GM21737 (cell line): ENCODE measurements at regions not wholly inside any gene's neighbourhood (a gene's known extent, or its start where the extent isn't known, plus 50 kb on each side); places are given as distances from the start of the nearest gene placed in this dataset.
"Not testable (repeated sequence)": the region's sequence is repeated elsewhere in the genome, so short reads cannot be mapped to it uniquely, and the experiment has no call there.

ENCODE experiments used
- ATAC-seq: cut with Tn5 transposase; IDR thresholded peaks from one replicate; pipeline ENCODE4 v1.9.1; 2021; ENCODE audit warnings: mild to moderate bottlenecking, moderate library complexity; ENCODE audit not compliant: unreplicated experiment

GRCh38 chr12:75874441-75874840 lies 157.1 kb downstream of the PHLDA1 start:
- ATAC-seq = no peak

DNA sequence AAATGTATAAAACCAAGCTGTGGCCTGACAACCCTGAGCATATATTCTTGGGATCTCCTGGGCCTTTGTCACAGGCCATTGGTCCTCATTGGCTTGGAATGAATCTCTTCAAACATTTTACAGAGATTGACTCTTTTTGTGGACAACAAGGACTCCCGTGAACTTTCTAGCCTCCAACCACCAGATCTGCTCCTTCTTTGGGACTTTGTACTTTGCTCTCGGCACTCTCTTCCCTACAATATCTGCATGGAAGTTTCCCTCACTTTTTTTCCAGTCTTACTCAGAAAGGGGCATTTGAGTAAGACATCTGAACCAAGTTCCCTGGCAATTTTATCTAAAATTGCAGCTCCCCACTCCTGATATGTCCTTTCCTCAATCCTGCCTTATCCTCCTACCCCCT lies 158.8 kb downstream of the PHLDA1 start:
- ATAC-seq = no peak

DNA sequence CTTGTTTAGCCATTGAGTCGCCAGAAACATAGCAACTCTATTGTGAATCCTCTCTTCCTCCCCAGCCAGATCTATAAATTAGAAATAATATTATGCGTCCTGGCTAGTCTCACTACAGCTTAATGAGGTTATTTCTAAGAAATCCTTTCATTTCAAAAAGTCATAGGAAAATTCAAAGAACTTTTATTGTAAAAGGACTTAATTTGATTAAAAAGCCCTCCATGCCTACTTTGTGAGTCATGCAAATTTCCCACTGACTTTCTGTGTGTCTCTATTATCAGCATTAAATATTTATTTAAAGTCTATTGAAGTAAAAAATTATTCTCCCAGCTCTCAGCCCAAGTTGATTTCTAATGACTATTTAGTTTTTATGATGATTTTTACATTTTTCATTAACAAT lies 160.7 kb downstream of the PHLDA1 start:
- ATAC-seq = no peak

DNA sequence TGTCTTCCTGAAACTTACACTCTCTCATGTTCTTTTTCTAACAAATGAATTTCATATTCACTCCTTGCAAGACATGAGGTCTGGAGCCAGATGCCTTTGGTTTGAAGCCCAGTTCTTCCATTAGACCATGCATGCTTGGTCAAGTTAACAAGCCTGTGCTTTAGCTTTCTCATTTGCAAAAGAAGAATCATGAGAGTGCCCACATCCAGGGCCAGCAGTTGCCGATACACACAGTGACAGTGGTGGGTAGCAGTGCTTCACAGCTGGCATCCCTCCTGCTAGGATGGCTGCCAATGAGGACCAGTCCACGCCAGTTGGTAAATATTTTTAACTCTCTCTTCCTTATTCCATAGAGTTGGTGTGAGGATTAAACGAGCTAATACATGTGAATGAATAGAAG lies 163.1 kb downstream of the PHLDA1 start:
- no peak for ATAC-seq

DNA sequence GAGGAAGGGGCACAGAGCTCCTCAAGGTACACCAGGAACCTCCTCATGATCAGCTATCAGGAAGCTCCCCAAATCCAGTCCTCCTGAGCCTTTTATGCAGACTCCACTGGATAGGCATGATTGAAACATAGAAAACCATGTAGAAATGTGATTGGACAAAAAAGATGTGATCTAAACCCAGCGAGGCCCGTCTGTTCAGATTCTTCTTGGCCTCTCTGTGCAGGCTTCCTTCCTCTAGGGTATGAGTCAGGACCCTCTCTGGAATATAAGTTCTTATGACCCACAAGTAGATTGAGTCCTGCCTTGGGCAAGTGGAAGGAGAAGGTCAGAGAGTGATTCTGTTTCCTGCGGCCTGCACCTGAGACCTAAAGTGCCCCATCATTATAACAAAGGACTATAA lies 166.3 kb downstream of the PHLDA1 start:
- ATAC-seq = no peak

GRCh38 chr12:75864161-75864560 lies 167.4 kb downstream of the PHLDA1 start:
- ATAC-seq = no peak

DNA sequence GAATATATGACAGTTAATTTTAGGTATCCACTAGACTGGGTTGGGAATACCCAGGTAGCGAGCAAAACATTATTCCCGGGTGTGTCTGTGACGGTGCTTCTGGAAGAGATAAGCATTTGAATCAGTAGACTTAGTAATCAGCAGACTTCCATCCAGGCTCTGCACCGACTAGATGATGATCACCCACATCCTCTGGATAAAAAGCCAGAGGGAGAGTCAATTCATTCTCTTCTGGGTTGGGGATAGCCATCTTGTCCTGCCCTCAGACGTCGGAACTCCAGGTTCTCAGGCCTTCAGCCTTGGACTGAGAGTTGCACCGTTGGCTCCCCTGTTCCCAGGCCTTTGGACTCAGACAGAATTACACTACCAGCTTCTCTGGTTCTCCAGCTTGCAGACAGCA lies 168.0 kb downstream of the PHLDA1 start:
- no peak for ATAC-seq

GRCh38 chr12:75862692-75863471 lies 168.7 kb downstream of the PHLDA1 start:
- ATAC-seq = no peak

GRCh38 chr12:75859868-75860267 lies 171.7 kb downstream of the PHLDA1 start:
- no peak for ATAC-seq

- ATAC-seq = no peak
Measured at GRCh38 chr12:75856235-75856634, 175.3 kb downstream of the PHLDA1 start.

DNA sequence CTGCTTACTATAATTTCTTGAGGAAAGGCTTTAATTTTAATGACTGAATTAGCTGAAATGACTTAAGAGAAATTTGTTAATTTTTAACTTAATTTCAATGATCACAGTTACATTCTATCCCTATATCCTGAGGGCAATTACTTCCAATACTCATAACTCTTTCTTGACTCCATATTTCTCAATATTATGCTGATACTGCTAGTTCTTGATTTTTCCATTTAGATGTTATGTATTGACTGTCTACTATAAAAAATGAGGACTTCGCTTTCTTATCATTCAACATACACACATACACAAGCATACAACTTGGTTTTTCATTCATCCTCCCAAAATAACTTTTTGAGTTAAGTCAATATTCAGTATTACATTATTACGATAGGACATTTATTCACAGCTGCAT lies 176.2 kb downstream of the PHLDA1 start:
- no peak for ATAC-seq

DNA sequence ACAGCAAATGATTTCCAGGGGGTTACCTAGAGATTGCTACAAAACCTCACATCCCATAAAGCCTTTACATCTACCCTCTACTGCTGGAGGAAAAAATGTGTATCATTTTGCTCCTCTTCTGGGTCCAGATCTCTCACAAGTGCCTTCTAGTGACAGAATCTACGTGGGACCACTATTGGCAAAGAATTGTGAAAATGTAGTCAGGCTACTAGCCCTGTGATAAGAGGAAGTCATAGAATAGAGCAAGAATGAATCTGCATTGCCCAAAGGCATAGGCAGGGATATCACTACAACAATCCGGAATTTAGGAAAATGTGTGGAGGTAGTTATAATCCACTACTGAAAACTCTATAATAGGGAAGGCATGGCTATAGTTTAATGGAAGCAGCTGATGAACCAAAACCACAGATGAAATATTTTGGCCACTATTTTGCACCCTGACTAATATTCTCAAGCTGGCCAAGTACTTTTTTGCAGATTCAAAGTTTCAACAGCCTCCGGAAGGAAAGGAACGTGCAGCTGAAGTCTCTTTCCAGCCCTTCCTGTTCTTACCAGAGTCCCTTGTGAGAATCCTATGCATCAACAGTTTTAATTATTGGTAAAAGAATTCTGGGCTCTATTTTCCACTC lies 176.8 kb downstream of the PHLDA1 start:
- ATAC-seq = no peak

DNA sequence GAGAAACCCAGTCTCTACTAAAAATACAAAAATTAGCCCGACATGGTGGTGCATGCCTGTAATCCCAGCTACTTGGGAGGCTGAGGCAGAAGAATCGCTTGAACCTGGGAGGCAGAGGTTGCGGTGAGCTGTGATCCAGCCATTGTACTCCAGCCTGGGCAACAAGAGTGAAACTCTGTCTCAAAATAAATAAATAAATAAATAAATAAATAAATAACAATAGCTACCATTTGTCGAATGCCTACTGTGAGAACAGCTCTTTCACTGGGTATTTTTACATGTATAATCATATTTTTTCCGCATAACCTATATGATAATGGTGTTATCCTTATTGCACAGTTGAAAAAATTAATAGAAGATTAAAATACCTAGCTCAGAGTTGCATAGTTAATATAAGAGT lies 177.4 kb downstream of the PHLDA1 start:
- ATAC-seq = not testable (repeated sequence)

DNA sequence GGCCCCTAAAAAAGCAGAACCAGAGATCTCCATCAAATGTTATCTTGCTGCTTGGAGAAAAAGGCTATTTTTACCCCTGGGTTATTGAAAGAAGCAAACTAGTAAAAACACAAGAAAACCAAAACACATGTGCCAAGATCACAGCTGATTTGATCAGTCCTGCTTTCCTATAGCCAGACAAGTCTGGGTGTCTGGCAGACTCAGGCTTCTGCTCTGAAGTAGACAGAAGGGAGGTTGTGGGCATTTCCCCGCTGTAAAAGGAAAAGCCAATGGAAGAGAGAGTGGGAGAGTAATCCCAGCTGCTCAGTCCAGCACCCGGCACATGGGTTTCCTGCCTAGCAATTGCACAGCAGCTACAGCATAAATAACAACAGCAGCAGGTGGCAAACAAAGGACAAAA lies 177.9 kb downstream of the PHLDA1 start:
- no peak for ATAC-seq

- ATAC-seq = no peak
Measured at GRCh38 chr12:75852956-75853355, 178.6 kb downstream of the PHLDA1 start.

DNA sequence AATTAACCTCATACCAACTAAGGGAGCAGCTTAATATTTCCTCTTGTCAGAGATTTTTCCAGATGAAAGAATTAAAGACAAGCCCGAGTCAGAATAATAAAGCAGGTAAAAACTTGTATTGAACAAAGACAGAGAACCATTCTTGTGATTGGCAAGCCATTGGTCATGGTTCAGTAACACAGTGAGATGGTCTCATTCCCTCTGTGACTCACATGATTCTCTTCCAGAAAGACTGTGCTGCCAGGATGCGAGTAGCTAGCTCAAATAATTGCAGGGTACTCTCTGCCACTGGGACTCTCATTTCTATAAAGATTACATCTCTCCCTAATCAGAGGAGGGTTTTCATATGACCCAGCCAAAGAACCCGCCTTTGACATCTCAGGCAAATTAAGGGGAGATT lies 179.4 kb downstream of the PHLDA1 start:
- no peak for ATAC-seq

DNA sequence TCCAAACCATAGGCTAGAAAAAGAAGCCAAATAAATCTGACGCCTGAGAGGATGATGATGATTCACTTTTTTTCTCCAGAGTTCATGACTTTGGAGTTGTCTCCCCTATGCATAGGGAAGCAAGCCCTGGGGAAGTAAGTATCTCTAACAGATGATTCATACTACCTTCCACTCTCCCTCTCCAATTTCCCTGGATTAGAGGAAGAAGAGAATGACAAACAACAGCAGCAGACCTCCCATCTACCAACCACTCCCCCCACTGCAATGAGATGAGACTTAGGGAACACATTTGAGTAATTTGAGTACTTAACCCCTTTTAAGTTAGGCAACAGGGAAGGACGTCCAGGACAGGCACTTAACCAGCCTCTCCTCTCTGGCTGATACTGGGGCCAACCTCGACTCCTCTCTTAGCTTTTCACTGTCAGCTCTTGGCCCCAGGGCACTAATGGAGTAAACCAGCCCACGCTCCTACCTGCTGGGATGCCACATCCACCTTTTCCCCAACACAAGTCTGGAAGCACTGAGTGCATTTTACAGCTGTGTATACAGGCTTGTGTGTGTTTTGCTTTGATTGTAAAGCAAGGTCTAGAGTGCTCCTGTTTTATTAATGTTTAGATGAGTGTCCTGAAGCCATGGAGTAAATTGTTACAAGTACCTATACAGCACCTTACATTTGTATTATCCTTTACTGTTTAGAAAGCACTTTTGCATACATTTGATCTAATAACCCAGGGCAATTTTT lies 180.7 kb downstream of the PHLDA1 start:
- ATAC-seq = no peak

- ATAC-seq = no peak
Measured at GRCh38 chr12:75848961-75849360, 182.6 kb downstream of the PHLDA1 start.

DNA sequence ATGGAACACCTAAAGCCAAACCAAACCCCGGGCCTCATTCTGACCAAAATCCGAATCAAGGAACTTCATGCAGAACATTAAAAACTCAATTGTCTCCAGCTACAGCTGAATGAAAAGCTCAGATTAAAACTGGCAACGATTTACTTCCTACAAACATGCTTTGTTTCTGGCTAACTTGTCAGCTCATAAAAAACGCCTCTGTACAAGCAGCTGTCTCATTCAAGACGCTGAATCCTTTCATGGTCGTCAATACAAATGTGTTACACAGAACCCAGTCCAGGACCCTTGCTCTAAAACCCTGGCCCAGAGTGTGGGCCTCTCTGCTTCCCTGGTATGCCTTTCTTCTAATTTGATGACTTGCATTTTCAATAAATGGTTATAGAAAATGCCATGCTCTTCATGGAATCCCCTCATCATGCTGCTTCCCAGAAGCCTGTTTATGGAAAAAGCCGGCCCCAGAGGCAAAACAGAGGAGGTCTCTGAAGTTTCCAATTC lies 183.1 kb downstream of the PHLDA1 start:
- ATAC-seq = no peak

GRCh38 chr12:75846102-75846501 lies 185.5 kb downstream of the PHLDA1 start:
- ATAC-seq = no peak

DNA sequence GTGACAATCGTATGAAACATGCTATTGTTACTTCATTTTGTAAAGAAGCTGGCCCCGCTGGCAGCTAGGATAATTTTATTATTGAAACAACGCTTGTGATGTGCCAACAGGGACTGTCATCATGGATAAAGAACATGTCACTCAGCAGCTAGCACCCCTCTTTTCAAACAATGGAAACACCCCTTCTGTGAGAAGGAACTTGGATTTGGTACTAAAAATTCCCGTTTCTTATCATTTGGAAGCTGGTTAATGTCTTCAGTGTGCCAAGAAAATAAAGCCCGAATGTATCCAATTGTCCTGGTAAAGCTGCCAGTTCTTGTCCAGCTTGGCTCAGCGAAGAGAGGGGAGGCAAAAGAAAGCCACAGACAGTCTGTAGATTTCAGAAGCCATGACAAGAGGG lies 186.6 kb downstream of the PHLDA1 start:
- ATAC-seq = no peak
